Lung (tissue), 11 donors: ENCODE measurements at regions not wholly inside any gene's neighbourhood (a gene's known extent, or its start where the extent isn't known, plus 50 kb on each side); places are given as distances from the start of the nearest gene placed in this dataset.

Experiments
- ATAC-seq: fragments of 200-7000 bp; cut with Tn5 transposase; one replicate; pipeline ENCODE4 v1.9.1; 2020; ENCODE audit warnings: moderate number of reproducible peaks; ENCODE audit not compliant: insufficient read depth, low FRiP score
- DNase-seq, 3 donors: peaks; one replicate each; pipeline ENCODE4 v3.0.0-alpha.2; 2013 to 2017
- H3K27ac ChIP-seq, 2 donors: one replicate each; pipeline ENCODE4 v1.5.1; 2013; ENCODE audit warnings: mild to moderate bottlenecking in 2 of 2, moderate library complexity in 2 of 2, control low read depth in 1 of 2, inconsistent platforms in 1 of 2, low read depth in 1 of 2, low read length in 1 of 2
- H3K27me3 ChIP-seq, 3 donors: one replicate each; pipeline ENCODE4 v1.5.1; 2013; ENCODE audit warnings: low read length in 2 of 3; ENCODE audit not compliant: control insufficient read depth in 3 of 3, insufficient read depth in 3 of 3
- H3K36me3 ChIP-seq, 4 donors: one replicate each; pipeline ENCODE4 v1.5.1; 2013; ENCODE audit warnings: low read length in 4 of 4, mild to moderate bottlenecking in 1 of 4, moderate library complexity in 1 of 4; ENCODE audit not compliant: control insufficient read depth in 4 of 4, insufficient read depth in 4 of 4
- H3K4me1 ChIP-seq, 5 donors: one replicate each; pipeline ENCODE4 v1.5.1; 2013; ENCODE audit warnings: low read length in 5 of 5, mild to moderate bottlenecking in 2 of 5, moderate library complexity in 1 of 5; ENCODE audit not compliant: control insufficient read depth in 5 of 5, insufficient read depth in 5 of 5
- H3K4me3 ChIP-seq: one replicate; pipeline ENCODE4 v1.5.1; 2013; ENCODE audit warnings: mild to moderate bottlenecking, control low read depth, moderate library complexity
- H3K9ac ChIP-seq, 2 donors: one replicate each; pipeline ENCODE4 v1.5.1; 2013; ENCODE audit warnings: low read length in 2 of 2, control low read depth in 1 of 2; ENCODE audit not compliant: insufficient read depth in 1 of 2
- H3K9me3 ChIP-seq, 4 donors: one replicate each; pipeline ENCODE4 v1.5.1; 2013; ENCODE audit warnings: low read length in 3 of 4, mild to moderate bottlenecking in 1 of 4, moderate library complexity in 1 of 4; ENCODE audit not compliant: control insufficient read depth in 4 of 4, insufficient read depth in 3 of 4
- CTCF ChIP-seq: IDR thresholded peaks from 2 replicates; pipeline ENCODE4 v1.5.1; 2012; ENCODE audit warnings: mild to moderate bottlenecking; ENCODE audit errors: control extremely low read depth, extremely low read depth
- WGBS, 2 donors: extraction: QIAGEN DNeasy Blood & Tissue Kit; methylation state at CpG; one replicate each; pipeline ENCODE4 v1.1.7; 2013; 5-methylcytosine and 5-hydroxymethylcytosine counted together
- donor health status: control.
- donor health status: control.
- donor health status: Bipolar disorder and iron deficiency.
- donor health status: healthy.
- donor health status: DM: yes; HTN: yes; CAD: no.

GRCh38 chr13:39897636-39898035 lies 242.2 kb downstream of the COG6 start:
- 86 to 89% methylated on average over 5 of the region's 5 CpGs for WGBS, 2 donors
- ATAC-seq (no peak), DNase-seq (no peak)
- Histone ChIP-seq H3K36me3 (no peaks in the 10 kb centered on the region), H3K9ac (no peak overlapping the region), H3K27me3 (no peaks in the 10 kb centered on the region), H3K27ac (no peak overlapping the region), H3K9me3 (peaks cover 0 to 2% (median 0%) of the 10 kb centered on the region in 4 donors), H3K4me1 (peaks cover 0 to 39% (median 2%) of the 10 kb centered on the region in 5 donors), H3K4me3 (no peak overlapping the region)
- TF ChIP-seq CTCF: no peak

DNA sequence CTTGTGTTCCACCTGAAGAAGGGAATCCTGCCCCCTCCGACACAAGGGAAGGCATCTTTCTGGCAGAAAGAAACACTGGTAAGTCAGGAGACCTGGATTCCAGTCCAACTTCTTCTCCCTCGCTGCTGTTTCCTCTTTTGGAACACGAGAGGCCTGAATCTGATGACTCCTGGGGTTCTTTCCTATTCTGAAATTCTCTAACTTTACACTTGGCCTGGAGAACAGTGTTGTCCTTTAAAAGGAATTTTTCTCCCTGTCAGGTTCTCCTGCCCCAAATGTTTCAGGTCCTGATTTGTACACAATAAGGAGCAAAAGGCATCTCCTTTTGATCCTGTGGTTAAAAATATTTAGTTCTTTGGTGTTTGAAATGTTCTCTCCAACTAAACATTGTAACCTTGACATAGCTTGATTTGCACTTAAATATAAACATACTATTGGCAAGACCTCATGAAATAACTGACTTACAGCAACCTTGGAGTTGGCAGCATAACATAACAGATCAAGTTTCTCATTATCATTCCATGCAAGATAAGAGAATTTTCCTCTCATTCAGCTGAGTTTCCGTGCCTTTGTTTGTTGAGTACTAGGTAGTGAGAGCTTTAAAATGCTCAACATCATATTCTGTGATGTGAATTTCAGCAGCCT lies 244.8 kb downstream of the COG6 start:
- Histone ChIP-seq H3K9me3 (peaks cover 0 to 2% (median 0%) of the 10 kb centered on the region in 4 donors), H3K27me3 (no peaks in the 10 kb centered on the region), H3K36me3 (no peaks in the 10 kb centered on the region), H3K9ac (no peak overlapping the region), H3K4me1 (peaks cover 0 to 21% (median 0%) of the 10 kb centered on the region in 5 donors), H3K27ac (no peak overlapping the region), H3K4me3 (no peak overlapping the region)
- peak in 2 of 3 donors; percentile 57 to 77 for DNase-seq
- ATAC-seq: no peak
- TF ChIP-seq CTCF: no peak
- WGBS, 2 donors: 52 to 70% methylated on average over 4 of the region's 4 CpGs

- no peak for ATAC-seq
These were observed 249.5 kb downstream of the COG6 start for GRCh38 chr13:39904959-39905358.

More at GRCh38 chr13:39904959-39905358, 249.5 kb downstream of the COG6 start:
- no peak overlapping the region for H3K4me3 ChIP-seq
- no peaks in the 10 kb centered on the region for H3K27me3 ChIP-seq
- H3K36me3 ChIP-seq: no peaks in the 10 kb centered on the region
- TF ChIP-seq CTCF: no peak
- peaks cover 0 to 4% (median 0%) of the 10 kb centered on the region in 4 donors for H3K9me3 ChIP-seq
- 96 to 100% methylated on average over 2 of the region's 2 CpGs for WGBS, 2 donors
- DNase-seq: no peak
- peaks cover 0 to 12% (median 0%) of the 10 kb centered on the region in 5 donors for H3K4me1 ChIP-seq
- H3K27ac ChIP-seq: no peak overlapping the region
- H3K9ac ChIP-seq: no peak overlapping the region
